ENCODE measurements at regions not wholly inside any gene's neighbourhood (a gene's known extent, or its start where the extent isn't known, plus 50 kb on each side); places are given as distances from the start of the nearest gene placed in this dataset.

DNA sequence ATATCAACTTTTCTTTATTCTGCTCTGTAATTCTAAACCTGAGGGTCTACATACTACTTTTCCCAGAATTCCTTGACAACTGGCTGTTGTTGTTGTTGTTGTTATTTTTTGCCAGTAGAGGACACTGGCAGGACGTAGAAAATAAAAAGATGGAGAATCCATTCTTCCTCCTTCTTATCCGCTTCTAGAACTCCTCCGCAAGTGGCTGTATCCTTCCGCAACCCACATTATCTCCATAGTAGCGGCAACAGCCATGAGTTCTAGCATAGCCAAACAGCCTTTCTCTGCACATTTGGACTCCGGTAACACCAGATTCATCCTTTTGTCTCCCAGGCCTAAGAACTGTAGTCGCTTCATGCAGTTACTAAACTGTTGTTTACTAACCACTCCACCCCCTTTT, 91.1 kb upstream of the CACHD1 start:
- peaks cover 8% of the 10 kb centered on the region for H3K9me3 Mint-ChIP-seq
- H3K27me3 Mint-ChIP-seq (ENCODE audit: low read depth): no peaks in the 10 kb centered on the region; the same call in 1 of the 2 replicates
- ATAC-seq: peak; percentile 90
- H3K36me3 Mint-ChIP-seq: no peaks in the 10 kb centered on the region
- no peak for TF ChIP-seq ZNF138 (CRISPR knock-in tag; conservative IDR thresholded peaks at IDR 0.05)
- 0 out of 2 replicates have a peak, but pooled peaks have one; percentile 48 for TF ChIP-seq FOXK1 (CRISPR knock-in tag; IDR thresholded peaks at IDR 0.05)
- TF ChIP-seq, protein P1, sequence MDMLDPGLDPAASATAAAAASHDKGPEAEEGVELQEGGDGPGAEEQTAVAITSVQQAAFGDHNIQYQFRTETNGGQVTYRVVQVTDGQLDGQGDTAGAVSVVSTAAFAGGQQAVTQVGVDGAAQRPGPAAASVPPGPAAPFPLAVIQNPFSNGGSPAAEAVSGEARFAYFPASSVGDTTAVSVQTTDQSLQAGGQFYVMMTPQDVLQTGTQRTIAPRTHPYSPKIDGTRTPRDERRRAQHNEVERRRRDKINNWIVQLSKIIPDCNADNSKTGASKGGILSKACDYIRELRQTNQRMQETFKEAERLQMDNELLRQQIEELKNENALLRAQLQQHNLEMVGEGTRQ (CRISPR knock-in tag; IDR thresholded peaks at IDR 0.05): no peak
- peak; percentile 42 for DNase-seq (ENCODE audit: low spot score)
- no peak overlapping the region for H3K27ac Mint-ChIP-seq
- no peak overlapping the region for H3K4me3 Mint-ChIP-seq
- CTCF ChIA-PET: no interaction called here
- H3K4me1 Mint-ChIP-seq: peaks cover 8% of the 10 kb centered on the region
- POLR2A ChIA-PET: no interaction called here

DNA sequence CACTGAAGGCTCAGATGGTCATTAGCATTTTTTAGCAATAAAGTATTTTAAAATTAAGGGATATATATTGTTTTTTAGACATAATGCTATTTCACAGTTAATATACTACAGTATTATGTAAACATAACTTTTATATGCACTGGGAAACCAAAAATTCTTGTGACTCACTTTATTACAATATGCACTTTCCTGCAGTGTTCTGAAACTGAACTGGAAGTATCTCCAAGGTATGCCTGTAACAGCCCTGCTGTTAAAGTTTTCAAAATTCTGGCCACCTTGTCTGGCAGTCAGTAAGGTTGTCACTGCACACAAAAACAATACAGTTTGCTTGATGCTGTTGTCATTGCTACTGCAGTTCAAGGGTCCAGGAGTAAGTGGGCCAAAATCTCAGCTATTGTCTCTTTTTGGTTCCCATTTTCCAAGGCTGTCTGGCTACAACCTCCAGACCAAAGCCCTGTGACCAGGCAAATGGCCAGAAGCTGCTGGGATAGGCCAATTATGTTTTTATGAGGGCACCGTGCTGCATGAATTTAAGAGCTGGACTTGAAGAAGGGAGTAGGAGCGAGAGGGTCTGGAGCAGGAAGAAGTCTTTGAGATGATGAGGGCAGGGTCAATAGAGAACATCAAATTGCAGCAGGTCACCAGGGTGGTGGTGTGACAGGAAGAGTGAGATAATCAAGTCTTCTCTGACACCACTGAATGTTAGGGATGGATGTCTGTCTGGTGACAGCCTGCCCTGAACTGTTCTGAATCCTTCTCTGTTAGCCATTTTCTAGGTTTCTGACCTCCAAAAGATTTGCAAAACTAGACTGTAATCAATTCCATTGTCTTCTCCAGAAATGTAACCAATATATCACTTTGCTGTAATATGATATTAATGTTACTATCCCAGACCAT, 82.3 kb upstream of the CACHD1 start:
- Mint-ChIP-seq H3K9me3 (peaks cover 7% of the 10 kb centered on the region), H3K27me3 (ENCODE audit: low read depth) (no peaks in the 10 kb centered on the region; the same call in 1 of the 2 replicates), H3K4me1 (peaks cover 19% of the 10 kb centered on the region), H3K4me3 (no peak overlapping the region), H3K36me3 (peaks cover 4% of the 10 kb centered on the region; the same call in 1 of the 2 replicates), H3K27ac (no peak overlapping the region)
- TF ChIP-seq, protein P2, sequence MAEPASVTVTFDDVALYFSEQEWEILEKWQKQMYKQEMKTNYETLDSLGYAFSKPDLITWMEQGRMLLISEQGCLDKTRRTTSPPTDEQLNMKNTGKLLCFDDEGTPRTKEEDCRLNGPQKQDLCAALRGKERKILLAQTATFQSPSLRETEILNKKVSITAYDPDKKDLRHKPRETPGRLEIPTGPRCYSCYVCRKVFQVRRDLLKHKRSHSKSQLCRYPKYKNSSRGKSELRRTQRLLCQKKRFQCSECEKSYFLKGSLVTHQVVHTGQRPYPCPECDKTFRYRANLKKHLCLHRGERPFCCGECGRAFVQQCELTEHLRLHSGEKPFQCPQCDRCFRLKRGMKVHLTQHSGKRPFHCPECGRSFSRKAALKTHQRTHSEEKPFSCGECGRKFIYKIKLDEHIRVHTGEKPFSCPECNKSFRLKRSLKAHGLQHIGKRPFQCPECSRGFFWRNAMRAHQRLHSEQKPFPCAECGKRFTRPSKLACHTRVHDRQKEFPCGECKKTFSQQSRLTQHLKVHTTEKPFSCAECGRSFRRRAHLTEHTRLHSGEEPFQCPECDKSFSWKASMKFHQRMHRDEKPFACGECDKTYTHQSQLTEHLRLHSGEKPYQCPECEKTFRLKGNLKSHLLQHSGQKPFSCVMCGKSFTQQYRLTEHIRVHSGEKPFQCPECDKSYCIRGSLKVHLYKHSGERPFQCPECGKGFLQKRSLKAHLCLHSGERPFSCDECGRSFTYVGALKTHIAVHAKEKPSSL (CRISPR knock-in tag; conservative IDR thresholded peaks at IDR 0.05): no peak
- TF ChIP-seq ZNF138 (CRISPR knock-in tag; conservative IDR thresholded peaks at IDR 0.05) (no peak), ZNF317 (CRISPR knock-in tag; IDR thresholded peaks at IDR 0.05; ENCODE audit: borderline replicate concordance, low read depth) (no peak), SMAD4 (CRISPR knock-in tag; IDR thresholded peaks at IDR 0.05) (no peak), ETV6 (CRISPR knock-in tag; IDR thresholded peaks at IDR 0.05) (no peak), FOXP1 (CRISPR knock-in tag; IDR thresholded peaks at IDR 0.05; ENCODE audit: borderline replicate concordance) (no peak), EMX1 (CRISPR knock-in tag; IDR thresholded peaks at IDR 0.05) (no peak), FOXK1 (CRISPR knock-in tag; IDR thresholded peaks at IDR 0.05) (no peak), ZNF263 (CRISPR knock-in tag; IDR thresholded peaks at IDR 0.05; ENCODE audit: low read depth) (no peak), TEAD4 (CRISPR knock-in tag; IDR thresholded peaks at IDR 0.05) (no peak), NR3C1 (CRISPR knock-in tag; conservative IDR thresholded peaks at IDR 0.05; ENCODE audit: low read depth) (no peak), CREB1 (CRISPR knock-in tag; IDR thresholded peaks at IDR 0.05) (no peak)
- TF ChIP-seq, protein P3, sequence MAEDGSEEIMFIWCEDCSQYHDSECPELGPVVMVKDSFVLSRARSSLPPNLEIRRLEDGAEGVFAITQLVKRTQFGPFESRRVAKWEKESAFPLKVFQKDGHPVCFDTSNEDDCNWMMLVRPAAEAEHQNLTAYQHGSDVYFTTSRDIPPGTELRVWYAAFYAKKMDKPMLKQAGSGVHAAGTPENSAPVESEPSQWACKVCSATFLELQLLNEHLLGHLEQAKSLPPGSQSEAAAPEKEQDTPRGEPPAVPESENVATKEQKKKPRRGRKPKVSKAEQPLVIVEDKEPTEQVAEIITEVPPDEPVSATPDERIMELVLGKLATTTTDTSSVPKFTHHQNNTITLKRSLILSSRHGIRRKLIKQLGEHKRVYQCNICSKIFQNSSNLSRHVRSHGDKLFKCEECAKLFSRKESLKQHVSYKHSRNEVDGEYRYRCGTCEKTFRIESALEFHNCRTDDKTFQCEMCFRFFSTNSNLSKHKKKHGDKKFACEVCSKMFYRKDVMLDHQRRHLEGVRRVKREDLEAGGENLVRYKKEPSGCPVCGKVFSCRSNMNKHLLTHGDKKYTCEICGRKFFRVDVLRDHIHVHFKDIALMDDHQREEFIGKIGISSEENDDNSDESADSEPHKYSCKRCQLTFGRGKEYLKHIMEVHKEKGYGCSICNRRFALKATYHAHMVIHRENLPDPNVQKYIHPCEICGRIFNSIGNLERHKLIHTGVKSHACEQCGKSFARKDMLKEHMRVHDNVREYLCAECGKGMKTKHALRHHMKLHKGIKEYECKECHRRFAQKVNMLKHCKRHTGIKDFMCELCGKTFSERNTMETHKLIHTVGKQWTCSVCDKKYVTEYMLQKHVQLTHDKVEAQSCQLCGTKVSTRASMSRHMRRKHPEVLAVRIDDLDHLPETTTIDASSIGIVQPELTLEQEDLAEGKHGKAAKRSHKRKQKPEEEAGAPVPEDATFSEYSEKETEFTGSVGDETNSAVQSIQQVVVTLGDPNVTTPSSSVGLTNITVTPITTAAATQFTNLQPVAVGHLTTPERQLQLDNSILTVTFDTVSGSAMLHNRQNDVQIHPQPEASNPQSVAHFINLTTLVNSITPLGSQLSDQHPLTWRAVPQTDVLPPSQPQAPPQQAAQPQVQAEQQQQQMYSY (CRISPR knock-in tag; IDR thresholded peaks at IDR 0.05): no peak
- TF ChIP-seq, protein P4, sequence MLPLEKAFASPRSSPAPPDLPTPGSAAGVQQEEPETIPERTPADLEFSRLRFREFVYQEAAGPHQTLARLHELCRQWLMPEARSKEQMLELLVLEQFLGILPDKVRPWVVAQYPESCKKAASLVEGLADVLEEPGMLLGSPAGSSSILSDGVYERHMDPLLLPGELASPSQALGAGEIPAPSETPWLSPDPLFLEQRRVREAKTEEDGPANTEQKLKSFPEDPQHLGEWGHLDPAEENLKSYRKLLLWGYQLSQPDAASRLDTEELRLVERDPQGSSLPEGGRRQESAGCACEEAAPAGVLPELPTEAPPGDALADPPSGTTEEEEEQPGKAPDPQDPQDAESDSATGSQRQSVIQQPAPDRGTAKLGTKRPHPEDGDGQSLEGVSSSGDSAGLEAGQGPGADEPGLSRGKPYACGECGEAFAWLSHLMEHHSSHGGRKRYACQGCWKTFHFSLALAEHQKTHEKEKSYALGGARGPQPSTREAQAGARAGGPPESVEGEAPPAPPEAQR (CRISPR knock-in tag; IDR thresholded peaks at IDR 0.05): no peak
- TF ChIP-seq, protein P5, sequence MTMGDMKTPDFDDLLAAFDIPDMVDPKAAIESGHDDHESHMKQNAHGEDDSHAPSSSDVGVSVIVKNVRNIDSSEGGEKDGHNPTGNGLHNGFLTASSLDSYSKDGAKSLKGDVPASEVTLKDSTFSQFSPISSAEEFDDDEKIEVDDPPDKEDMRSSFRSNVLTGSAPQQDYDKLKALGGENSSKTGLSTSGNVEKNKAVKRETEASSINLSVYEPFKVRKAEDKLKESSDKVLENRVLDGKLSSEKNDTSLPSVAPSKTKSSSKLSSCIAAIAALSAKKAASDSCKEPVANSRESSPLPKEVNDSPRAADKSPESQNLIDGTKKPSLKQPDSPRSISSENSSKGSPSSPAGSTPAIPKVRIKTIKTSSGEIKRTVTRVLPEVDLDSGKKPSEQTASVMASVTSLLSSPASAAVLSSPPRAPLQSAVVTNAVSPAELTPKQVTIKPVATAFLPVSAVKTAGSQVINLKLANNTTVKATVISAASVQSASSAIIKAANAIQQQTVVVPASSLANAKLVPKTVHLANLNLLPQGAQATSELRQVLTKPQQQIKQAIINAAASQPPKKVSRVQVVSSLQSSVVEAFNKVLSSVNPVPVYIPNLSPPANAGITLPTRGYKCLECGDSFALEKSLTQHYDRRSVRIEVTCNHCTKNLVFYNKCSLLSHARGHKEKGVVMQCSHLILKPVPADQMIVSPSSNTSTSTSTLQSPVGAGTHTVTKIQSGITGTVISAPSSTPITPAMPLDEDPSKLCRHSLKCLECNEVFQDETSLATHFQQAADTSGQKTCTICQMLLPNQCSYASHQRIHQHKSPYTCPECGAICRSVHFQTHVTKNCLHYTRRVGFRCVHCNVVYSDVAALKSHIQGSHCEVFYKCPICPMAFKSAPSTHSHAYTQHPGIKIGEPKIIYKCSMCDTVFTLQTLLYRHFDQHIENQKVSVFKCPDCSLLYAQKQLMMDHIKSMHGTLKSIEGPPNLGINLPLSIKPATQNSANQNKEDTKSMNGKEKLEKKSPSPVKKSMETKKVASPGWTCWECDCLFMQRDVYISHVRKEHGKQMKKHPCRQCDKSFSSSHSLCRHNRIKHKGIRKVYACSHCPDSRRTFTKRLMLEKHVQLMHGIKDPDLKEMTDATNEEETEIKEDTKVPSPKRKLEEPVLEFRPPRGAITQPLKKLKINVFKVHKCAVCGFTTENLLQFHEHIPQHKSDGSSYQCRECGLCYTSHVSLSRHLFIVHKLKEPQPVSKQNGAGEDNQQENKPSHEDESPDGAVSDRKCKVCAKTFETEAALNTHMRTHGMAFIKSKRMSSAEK (CRISPR knock-in tag; IDR thresholded peaks at IDR 0.05; ENCODE audit: borderline replicate concordance): no peak
- TF ChIP-seq, protein P6, sequence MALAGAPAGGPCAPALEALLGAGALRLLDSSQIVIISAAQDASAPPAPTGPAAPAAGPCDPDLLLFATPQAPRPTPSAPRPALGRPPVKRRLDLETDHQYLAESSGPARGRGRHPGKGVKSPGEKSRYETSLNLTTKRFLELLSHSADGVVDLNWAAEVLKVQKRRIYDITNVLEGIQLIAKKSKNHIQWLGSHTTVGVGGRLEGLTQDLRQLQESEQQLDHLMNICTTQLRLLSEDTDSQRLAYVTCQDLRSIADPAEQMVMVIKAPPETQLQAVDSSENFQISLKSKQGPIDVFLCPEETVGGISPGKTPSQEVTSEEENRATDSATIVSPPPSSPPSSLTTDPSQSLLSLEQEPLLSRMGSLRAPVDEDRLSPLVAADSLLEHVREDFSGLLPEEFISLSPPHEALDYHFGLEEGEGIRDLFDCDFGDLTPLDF (CRISPR knock-in tag; IDR thresholded peaks at IDR 0.05): no peak
- TF ChIP-seq, protein P7, sequence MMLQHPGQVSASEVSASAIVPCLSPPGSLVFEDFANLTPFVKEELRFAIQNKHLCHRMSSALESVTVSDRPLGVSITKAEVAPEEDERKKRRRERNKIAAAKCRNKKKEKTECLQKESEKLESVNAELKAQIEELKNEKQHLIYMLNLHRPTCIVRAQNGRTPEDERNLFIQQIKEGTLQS (CRISPR knock-in tag; conservative IDR thresholded peaks at IDR 0.05): no peak
- ChIA-PET CTCF (no interaction called here), POLR2A (no interaction called here)
- no peak for DNase-seq (ENCODE audit: low spot score)
- no peak for ATAC-seq

All from WTC11 (cell line).